B cell (primary cell): ENCODE measurements at regions not wholly inside any gene's neighbourhood (a gene's known extent, or its start where the extent isn't known, plus 50 kb on each side); places are given as distances from the start of the nearest gene placed in this dataset.

Experiments
- ATAC-seq: fragments of 200-7000 bp; cut with Tn5 transposase; one replicate; pipeline ENCODE4 v1.10.0; 2021; ENCODE audit warnings: low read depth, mild to moderate bottlenecking, moderate number of reproducible peaks, moderate library complexity
- CTCF ChIA-PET: fragments of 350-600 bp; sonication (Branson Sonifier 250); formaldehyde crosslinking; loops from one replicate; lab custom pipeline; 2021; ENCODE audit warnings: antibody characterized with exemption, inconsistent platforms; lab: Charles Lee
- POLR2A ChIA-PET: fragments of 350-600 bp; sonication (Branson Sonifier 250); formaldehyde crosslinking; loops from one replicate; lab custom pipeline; 2021; ENCODE audit warnings: antibody characterized with exemption; lab: Charles Lee
- DNase-seq: peaks from one replicate; pipeline ENCODE4 v3.0.0; 2013
- H2AFZ ChIP-seq: 2 replicates; pipeline ENCODE4 v1.6.1; 2012; ENCODE audit warnings: mild to moderate bottlenecking, low read depth, low read length; ENCODE audit not compliant: insufficient read depth, poor library complexity, severe bottlenecking
- H3K27ac ChIP-seq, 2 donors: 1 replicate in 1 of 2; 2 replicates in 1 of 2; pipeline ENCODE4 v1.5.1; 2012 to 2013; ENCODE audit warnings: low read length in 2 of 2, mild to moderate bottlenecking in 2 of 2, moderate library complexity in 1 of 2
- H3K27me3 ChIP-seq, 4 experiments: fragments of 200-600 bp in 1 of 4; sonication (generic) in 1 of 4; replicated peaks in 1 of 4; 1 replicate in 2 of 4; 2 replicates in 2 of 4; pipeline versions ENCODE4 v1.6.1 to v1.7.0; 2013 to 2016; ENCODE audit warnings: low read length in 3 of 4, mild to moderate bottlenecking in 2 of 4, mixed read lengths in 1 of 4, moderate library complexity in 1 of 4; ENCODE audit not compliant: insufficient read depth in 4 of 4, control insufficient read depth in 3 of 4; ENCODE audit errors: control extremely low read depth in 1 of 4
- H3K36me3 ChIP-seq, 2 experiments: replicated peaks in 1 of 2; 1 replicate in 1 of 2; 2 replicates in 1 of 2; pipeline versions ENCODE4 v1.6.1 to v1.7.1; 2013; ENCODE audit warnings: low read length in 1 of 2; ENCODE audit not compliant: insufficient read depth in 2 of 2, control insufficient read depth in 1 of 2; ENCODE audit errors: control extremely low read depth in 1 of 2, extremely low read depth in 1 of 2
- H3K4me1 ChIP-seq, 2 donors: fragments of 200-600 bp in 1 of 2; sonication (generic) in 1 of 2; 1 replicate in 1 of 2; 2 replicates in 1 of 2; pipeline versions ENCODE4 v1.5.1 to v1.6.1; 2013 to 2017; ENCODE audit warnings: low read length in 2 of 2; ENCODE audit not compliant: control insufficient read depth in 2 of 2, insufficient read depth in 2 of 2
- H3K4me2 ChIP-seq: replicated peaks from 2 replicates; pipeline ENCODE3; 2012; ENCODE audit warnings: mild to moderate bottlenecking, low read depth, low read length; ENCODE audit not compliant: poor library complexity, severe bottlenecking
- H3K4me3 ChIP-seq, 5 experiments: fragments of 200-600 bp in 1 of 5; sonication (generic) in 1 of 5; 1 replicate in 3 of 5; 2 replicates in 2 of 5; pipeline versions ENCODE4 v1.5.1 to v1.7.0; 2011 to 2016; ENCODE audit warnings: low read length in 4 of 5, mild to moderate bottlenecking in 4 of 5, low read depth in 2 of 5, control low read depth in 1 of 5, moderate library complexity in 1 of 5; ENCODE audit not compliant: insufficient read depth in 1 of 5; ENCODE audit errors: control extremely low read depth in 1 of 5, extremely low read depth in 1 of 5
- H3K79me2 ChIP-seq: fragments of 200-600 bp; sonication (generic); one replicate; pipeline ENCODE4 v1.6.0; 2016; ENCODE audit warnings: low read length; ENCODE audit not compliant: control insufficient read depth, insufficient read depth
- H3K9ac ChIP-seq: fragments of 200-600 bp; sonication (generic); 2 replicates; pipeline ENCODE4 v1.6.1; 2017; ENCODE audit warnings: mild to moderate bottlenecking, low read length, moderate library complexity
- H3K9me3 ChIP-seq, 3 donors: one replicate each; pipeline versions ENCODE4 v1.6.1 to v1.7.1; 2013; ENCODE audit warnings: low read length in 2 of 3; ENCODE audit not compliant: control insufficient read depth in 2 of 3, insufficient read depth in 1 of 3; ENCODE audit errors: control extremely low read depth in 1 of 3
- H4K20me1 ChIP-seq: 2 replicates; pipeline ENCODE4 v1.6.0; 2012; ENCODE audit warnings: mild to moderate bottlenecking, low read length; ENCODE audit not compliant: insufficient read depth, control insufficient read depth, poor library complexity, severe bottlenecking
- H3K27ac Mint-ChIP-seq: one replicate; pipeline ENCODE4 v1.8.0; 2021; ENCODE audit warnings: mixed read lengths
- H3K27me3 Mint-ChIP-seq: one replicate; pipeline ENCODE4 v1.8.0; 2021; ENCODE audit warnings: mixed read lengths
- H3K4me1 Mint-ChIP-seq: one replicate; pipeline ENCODE4 v1.8.0; 2021; ENCODE audit warnings: mixed read lengths
- H3K4me3 Mint-ChIP-seq: one replicate; pipeline ENCODE4 v1.8.0; 2021; ENCODE audit warnings: mixed read lengths
- H3K9me3 Mint-ChIP-seq: one replicate; pipeline ENCODE4 v1.8.0; 2022; ENCODE audit warnings: mixed read lengths; ENCODE audit not compliant: insufficient read depth
- EZH2 ChIP-seq: IDR thresholded peaks from 2 replicates; pipeline ENCODE4 v1.6.1; 2012; ENCODE audit warnings: borderline replicate concordance, low read depth, mild to moderate bottlenecking, moderate library complexity, low read length; ENCODE audit not compliant: insufficient read depth, poor library complexity, severe bottlenecking
- WGBS: methylation state at CpG from one replicate; pipeline ENCODE4 v1.1.5; 2013; ENCODE audit warnings: missing lambda C conversion rate; ENCODE audit not compliant: insufficient coverage; 5-methylcytosine and 5-hydroxymethylcytosine counted together
- intact Hi-C: fragments of 100-400 bp; cut with micrococcal nuclease; formaldehyde crosslinking; loops from one replicate; pipeline ENCODE4 v1.10.0; 2022
- TF ChIP-seq, protein P1 (sequence below): fragments of 200-600 bp; IDR thresholded peaks from one replicate; pipeline ENCODE4 v1.8.0; 2022; ENCODE audit warnings: antibody characterized with exemption, mild to moderate bottlenecking

GRCh38 chr9:79215821-79216220, 355.9 kb upstream of the TLE4 start:
- no peak overlapping the region for H3K27ac Mint-ChIP-seq
- H3K9ac ChIP-seq = no peak overlapping the region
- H3K27me3 Mint-ChIP-seq = peaks cover 3% of the 10 kb centered on the region
- no peak for DNase-seq
- intact Hi-C loops = no loop called here
- no peak overlapping the region for H3K4me3 ChIP-seq
- H3K4me3 Mint-ChIP-seq = no peak overlapping the region
- H2AFZ ChIP-seq = no peak overlapping the region
- H3K36me3 ChIP-seq = no peaks in the 10 kb centered on the region
- no peaks in the 10 kb centered on the region for H4K20me1 ChIP-seq
- H3K4me1 ChIP-seq = no peaks in the 10 kb centered on the region
- TF ChIP-seq EZH2 = no peak
- TF ChIP-seq, protein P1, sequence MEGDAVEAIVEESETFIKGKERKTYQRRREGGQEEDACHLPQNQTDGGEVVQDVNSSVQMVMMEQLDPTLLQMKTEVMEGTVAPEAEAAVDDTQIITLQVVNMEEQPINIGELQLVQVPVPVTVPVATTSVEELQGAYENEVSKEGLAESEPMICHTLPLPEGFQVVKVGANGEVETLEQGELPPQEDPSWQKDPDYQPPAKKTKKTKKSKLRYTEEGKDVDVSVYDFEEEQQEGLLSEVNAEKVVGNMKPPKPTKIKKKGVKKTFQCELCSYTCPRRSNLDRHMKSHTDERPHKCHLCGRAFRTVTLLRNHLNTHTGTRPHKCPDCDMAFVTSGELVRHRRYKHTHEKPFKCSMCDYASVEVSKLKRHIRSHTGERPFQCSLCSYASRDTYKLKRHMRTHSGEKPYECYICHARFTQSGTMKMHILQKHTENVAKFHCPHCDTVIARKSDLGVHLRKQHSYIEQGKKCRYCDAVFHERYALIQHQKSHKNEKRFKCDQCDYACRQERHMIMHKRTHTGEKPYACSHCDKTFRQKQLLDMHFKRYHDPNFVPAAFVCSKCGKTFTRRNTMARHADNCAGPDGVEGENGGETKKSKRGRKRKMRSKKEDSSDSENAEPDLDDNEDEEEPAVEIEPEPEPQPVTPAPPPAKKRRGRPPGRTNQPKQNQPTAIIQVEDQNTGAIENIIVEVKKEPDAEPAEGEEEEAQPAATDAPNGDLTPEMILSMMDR = no peak
- WGBS = 79% methylated on average over 2 of the region's 4 CpGs
- H3K79me2 ChIP-seq = no peaks in the 10 kb centered on the region
- peaks cover 2% of the 10 kb centered on the region for H3K9me3 Mint-ChIP-seq
- CTCF ChIA-PET = no interaction called here
- no peaks in the 10 kb centered on the region for H3K4me1 Mint-ChIP-seq
- ATAC-seq = no peak
- H3K9me3 ChIP-seq = no peaks in the 10 kb centered on the region
- no peak overlapping the region for H3K4me2 ChIP-seq
- H3K27me3 ChIP-seq = no peaks in the 10 kb centered on the region
- no peak overlapping the region for H3K27ac ChIP-seq
- POLR2A ChIA-PET = no interaction called here

DNA sequence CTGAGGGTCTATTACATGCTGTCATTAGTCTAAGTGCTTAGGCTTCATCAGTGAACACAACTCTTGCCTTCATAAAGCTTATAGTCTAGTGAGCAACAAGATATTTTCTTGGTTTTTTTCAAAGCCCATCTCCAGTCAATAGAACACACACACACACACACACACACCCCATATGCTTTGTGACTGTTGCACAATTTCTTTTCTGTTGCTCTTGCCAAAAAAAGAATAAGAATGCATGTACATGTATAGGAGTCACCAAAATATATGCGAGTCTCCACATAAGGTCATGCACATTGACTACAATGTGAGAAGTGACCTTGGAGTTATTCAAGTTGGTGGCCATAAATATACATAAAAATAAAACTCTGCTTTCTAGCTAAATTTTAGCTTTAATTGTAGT, 351.5 kb upstream of the TLE4 start:
- ChIA-PET POLR2A (no interaction called here), CTCF (interaction anchor here (0.6 kb wide), 1 partner anchor 411 kb away, joined by 4 read pairs; no protein-coding TSS in a partner anchor)
- H3K27me3 Mint-ChIP-seq = no peaks in the 10 kb centered on the region

More for the DNA sequence above, 351.5 kb upstream of the TLE4 start:
- Histone ChIP-seq H2AFZ (no peak overlapping the region), H3K4me3 (no peak overlapping the region), H3K4me2 (no peak overlapping the region), H4K20me1 (no peaks in the 10 kb centered on the region), H3K27me3 (no peaks in the 10 kb centered on the region), H3K4me1 (no peaks in the 10 kb centered on the region), H3K36me3 (no peaks in the 10 kb centered on the region), H3K9ac (no peak overlapping the region), H3K79me2 (no peaks in the 10 kb centered on the region), H3K9me3 (no peaks in the 10 kb centered on the region), H3K27ac (no peak overlapping the region)
- no peak for TF ChIP-seq EZH2
- H3K4me1 Mint-ChIP-seq = no peaks in the 10 kb centered on the region
- H3K4me3 Mint-ChIP-seq = no peak overlapping the region
- no peak for ATAC-seq
- intact Hi-C loops = no loop called here
- DNase-seq = no peak
- no CpG with 5 or more reads among the region's 1 CpG for WGBS
- H3K27ac Mint-ChIP-seq = no peak overlapping the region
- H3K9me3 Mint-ChIP-seq = peaks cover 2% of the 10 kb centered on the region
